ENCODE measurements at regions not wholly inside any gene's neighbourhood (a gene's known extent, or its start where the extent isn't known, plus 50 kb on each side); places are given as distances from the start of the nearest gene placed in this dataset.

- WGBS, 2 donors, result 95 to 100% methylated on average over 2 of the region's 3 CpGs
Measured at GRCh38 chr10:3395041-3395440, 222.5 kb upstream of the PITRM1 start.

GRCh38 chr10:3393958-3394357 lies 221.4 kb upstream of the PITRM1 start:
- no peaks in the 10 kb centered on the region for H3K4me1 ChIP-seq
- no peaks in the 10 kb centered on the region for H3K36me3 ChIP-seq
- no peak for DNase-seq
- intact Hi-C loops (cut with DNase I), result no loop called here
- no peak overlapping the region for H3K4me3 ChIP-seq
- H3K27me3 ChIP-seq, result no peaks in the 10 kb centered on the region
- TF ChIP-seq POLR2A (IDR thresholded peaks at IDR 0.05) (no peak), CTCF (IDR thresholded peaks at IDR 0.05) (no peak)
- no peak overlapping the region for H3K27ac ChIP-seq
- WGBS, 2 donors, result 41 to 53% methylated on average over 2 of the region's 2 CpGs
- H3K9me3 ChIP-seq, result peaks cover 0 to 5% (median 0%) of the 10 kb centered on the region in 3 donors

More at GRCh38 chr10:3395041-3395440, 222.5 kb upstream of the PITRM1 start:
- H3K4me1 ChIP-seq, result peaks cover 0 to 9% (median 0%) of the 10 kb centered on the region in 3 donors
- DNase-seq, result no peak
- no peak overlapping the region for H3K4me3 ChIP-seq
- no peaks in the 10 kb centered on the region for H3K27me3 ChIP-seq
- intact Hi-C loops (cut with DNase I), result no loop called here
- no peaks in the 10 kb centered on the region for H3K36me3 ChIP-seq
- TF ChIP-seq POLR2A (IDR thresholded peaks at IDR 0.05) (no peak), CTCF (IDR thresholded peaks at IDR 0.05) (no peak)
- H3K27ac ChIP-seq, result no peak overlapping the region
- H3K9me3 ChIP-seq, result peaks cover 0 to 5% (median 0%) of the 10 kb centered on the region in 3 donors

DNA sequence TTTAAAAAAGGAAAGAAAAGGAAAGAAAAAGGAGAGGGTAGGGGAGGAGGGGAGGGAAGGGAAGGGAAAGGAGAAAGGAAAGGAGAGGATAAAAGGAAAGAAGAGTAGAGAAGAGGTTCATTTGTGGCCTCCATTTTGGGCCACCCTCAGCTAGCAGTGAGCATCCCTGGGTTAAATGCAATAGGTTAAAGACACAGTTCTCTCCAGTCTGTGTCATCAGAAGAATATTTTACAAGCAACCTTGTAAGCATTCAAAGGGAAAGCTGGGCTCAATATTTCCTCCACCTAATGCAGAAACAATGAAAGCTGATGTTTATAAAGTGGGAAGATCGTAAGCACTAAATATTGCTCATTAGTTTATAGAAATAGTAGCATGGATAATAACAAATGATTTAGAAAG lies 219.1 kb upstream of the PITRM1 start:
- peaks cover 0 to 5% (median 0%) of the 10 kb centered on the region in 3 donors for H3K9me3 ChIP-seq
- TF ChIP-seq CTCF (IDR thresholded peaks at IDR 0.05), result no peak
- TF ChIP-seq POLR2A (IDR thresholded peaks at IDR 0.05), result no peak
- 73 to 95% methylated on average over 1 of the region's 1 CpG for WGBS, 2 donors
- H3K4me1 ChIP-seq, result peaks cover 0 to 10% (median 0%) of the 10 kb centered on the region in 3 donors
- no peak for DNase-seq
- no peak overlapping the region for H3K27ac ChIP-seq
- H3K4me3 ChIP-seq, result no peak overlapping the region
- no peaks in the 10 kb centered on the region for H3K27me3 ChIP-seq
- H3K36me3 ChIP-seq, result no peaks in the 10 kb centered on the region
- intact Hi-C loops (cut with DNase I), result no loop called here

GRCh38 chr10:3389130-3389529 lies 216.5 kb upstream of the PITRM1 start:
- Histone ChIP-seq H3K4me1 (peaks cover 0 to 10% (median 0%) of the 10 kb centered on the region in 3 donors), H3K4me3 (no peak overlapping the region), H3K27ac (no peak overlapping the region), H3K36me3 (no peaks in the 10 kb centered on the region), H3K9me3 (peaks cover 0 to 8% (median 3%) of the 10 kb centered on the region in 3 donors), H3K27me3 (no peaks in the 10 kb centered on the region)
- DNase-seq, result no peak
- 54 to 88% methylated on average over 8 to 9 of the region's 10 CpGs for WGBS, 2 donors
- intact Hi-C loops (cut with DNase I), result no loop called here
- TF ChIP-seq POLR2A (IDR thresholded peaks at IDR 0.05) (no peak), CTCF (IDR thresholded peaks at IDR 0.05) (no peak)

DNA sequence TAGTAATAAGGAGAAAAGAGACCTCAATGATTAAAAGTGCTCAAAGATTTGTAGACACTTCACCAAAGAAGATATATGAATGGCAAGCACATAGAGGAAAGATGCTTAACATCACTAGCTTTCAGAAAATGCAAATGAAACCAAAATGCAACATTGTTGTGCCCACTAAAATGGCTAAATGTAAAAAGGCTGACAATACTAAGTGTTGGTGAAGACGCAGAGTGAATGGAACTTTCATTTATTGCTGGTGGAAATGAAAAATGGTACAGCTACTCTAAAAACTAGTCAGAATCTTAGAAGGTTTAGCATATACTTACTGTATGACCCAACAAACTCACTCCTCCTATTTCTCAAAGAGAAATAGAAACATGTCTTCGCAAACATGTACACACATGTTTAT lies 212.9 kb upstream of the PITRM1 start:
- peaks cover 0 to 8% (median 3%) of the 10 kb centered on the region in 3 donors for H3K9me3 ChIP-seq
- no peak for DNase-seq
- no peak overlapping the region for H3K4me3 ChIP-seq
- peaks cover 0 to 10% (median 0%) of the 10 kb centered on the region in 3 donors for H3K4me1 ChIP-seq
- WGBS, 2 donors, result 90 to 100% methylated on average over 2 of the region's 2 CpGs
- no peaks in the 10 kb centered on the region for H3K27me3 ChIP-seq
- intact Hi-C loops (cut with DNase I), result no loop called here
- H3K27ac ChIP-seq, result no peak overlapping the region
- no peaks in the 10 kb centered on the region for H3K36me3 ChIP-seq
- no peak for TF ChIP-seq CTCF (IDR thresholded peaks at IDR 0.05)
- no peak for TF ChIP-seq POLR2A (IDR thresholded peaks at IDR 0.05)
